Naive thymus-derived CD4-positive, alpha-beta T cell (primary cell): ENCODE measurements at regions not wholly inside any gene's neighbourhood (a gene's known extent, or its start where the extent isn't known, plus 50 kb on each side); places are given as distances from the start of the nearest gene placed in this dataset.

Source experiments
- ATAC-seq: fragments of 150-1000 bp; cut with Tn5 transposase; 2 replicates; pipeline ENCODE4 v1.10.0; 2021; ENCODE audit warnings: mild to moderate bottlenecking, moderate library complexity
- CTCF ChIA-PET: fragments of 350-600 bp; sonication (Branson Sonifier 250); formaldehyde crosslinking; loops from one replicate; lab custom pipeline; 2021; ENCODE audit warnings: antibody characterized with exemption; lab: Charles Lee
- POLR2A ChIA-PET: fragments of 350-600 bp; sonication (Branson Sonifier 250); formaldehyde crosslinking; loops from one replicate; lab custom pipeline; 2021; ENCODE audit warnings: antibody characterized with exemption, inconsistent platforms; lab: Charles Lee
- DNase-seq, 9 donors: peaks; one replicate each; pipeline versions ENCODE4 v3.0.0 to v3.0.0-alpha.2; 2020 to 2022; ENCODE audit warnings: mixed read lengths in 1 of 9
- H3K27ac ChIP-seq: one replicate; pipeline ENCODE4 v1.7.0; 2013; ENCODE audit warnings: mild to moderate bottlenecking, low read depth, low read length, moderate library complexity
- H3K27me3 ChIP-seq, 2 donors: one replicate each; pipeline ENCODE4 v1.7.0; 2013; ENCODE audit warnings: low read length in 2 of 2, mild to moderate bottlenecking in 2 of 2, moderate library complexity in 2 of 2; ENCODE audit not compliant: control insufficient read depth in 2 of 2, insufficient read depth in 2 of 2
- H3K36me3 ChIP-seq, 3 experiments: 1 replicate in 2 of 3; 2 replicates in 1 of 3; pipeline ENCODE4 v1.7.0; 2013; ENCODE audit warnings: low read length in 3 of 3, mild to moderate bottlenecking in 3 of 3, moderate library complexity in 1 of 3; ENCODE audit not compliant: insufficient read depth in 3 of 3, control insufficient read depth in 2 of 3
- H3K4me1 ChIP-seq, 2 donors: one replicate each; pipeline ENCODE4 v1.7.0; 2013; ENCODE audit warnings: low read length in 2 of 2, mild to moderate bottlenecking in 2 of 2, moderate library complexity in 1 of 2; ENCODE audit not compliant: control insufficient read depth in 2 of 2, insufficient read depth in 2 of 2
- H3K4me3 ChIP-seq: 2 replicates; pipeline ENCODE4 v1.7.0; 2013; ENCODE audit warnings: mild to moderate bottlenecking, low read length
- H3K9me3 ChIP-seq, 3 experiments: 1 replicate in 2 of 3; 2 replicates in 1 of 3; pipeline ENCODE4 v1.7.0; 2013; ENCODE audit warnings: low read length in 3 of 3; ENCODE audit not compliant: control insufficient read depth in 2 of 3
- H3K27ac Mint-ChIP-seq, 9 donors: one replicate each; pipeline ENCODE4 v1.8.0; 2020 to 2022; ENCODE audit warnings: mixed read lengths in 9 of 9, mild to moderate bottlenecking in 8 of 9, moderate library complexity in 5 of 9, inconsistent platforms in 2 of 9
- H3K27me3 Mint-ChIP-seq, 5 donors: one replicate each; pipeline ENCODE4 v1.8.0; 2021 to 2022; ENCODE audit warnings: mixed read lengths in 5 of 5, mild to moderate bottlenecking in 1 of 5
- H3K36me3 Mint-ChIP-seq, 5 donors: one replicate each; pipeline ENCODE4 v1.8.0; 2020 to 2022; ENCODE audit warnings: mixed read lengths in 5 of 5, mild to moderate bottlenecking in 3 of 5, inconsistent platforms in 1 of 5
- H3K4me1 Mint-ChIP-seq, 7 donors: one replicate each; pipeline ENCODE4 v1.8.0; 2020 to 2022; ENCODE audit warnings: mixed read lengths in 7 of 7, mild to moderate bottlenecking in 3 of 7, inconsistent platforms in 1 of 7
- H3K4me3 Mint-ChIP-seq, 10 donors: one replicate each; pipeline ENCODE4 v1.8.0; 2020 to 2022; ENCODE audit warnings: mild to moderate bottlenecking in 10 of 10, mixed read lengths in 10 of 10, moderate library complexity in 6 of 10, inconsistent platforms in 2 of 10
- H3K9me3 Mint-ChIP-seq, 11 donors: one replicate each; pipeline ENCODE4 v1.8.0; 2020 to 2022; ENCODE audit warnings: mixed read lengths in 11 of 11, mild to moderate bottlenecking in 4 of 11, inconsistent platforms in 1 of 11, moderate library complexity in 1 of 11
- intact Hi-C, 2 donors: fragments of 100-400 bp; cut with micrococcal nuclease; formaldehyde crosslinking; loops; one replicate each; pipeline ENCODE4 v1.15.1; 2023

- Histone ChIP-seq H3K36me3 (no peaks in the 10 kb centered on the region), H3K27me3 (no peaks in the 10 kb centered on the region), H3K4me3 (no peak overlapping the region), H3K9me3 (no peaks in the 10 kb centered on the region), H3K27ac (no peak overlapping the region), H3K4me1 (no peaks in the 10 kb centered on the region)
- intact Hi-C loops: no loop called here
- ATAC-seq (no peak), DNase-seq (peak in 1 of 9 donors; percentile 1)
- no peaks in the 10 kb centered on the region for H3K9me3 Mint-ChIP-seq
- H3K27me3 Mint-ChIP-seq: peaks cover 0 to 10% (median 0%) of the 10 kb centered on the region in 5 donors
- H3K27ac Mint-ChIP-seq: peak overlapping the region in 1 of 9 donors; percentile 28
- H3K4me3 Mint-ChIP-seq: no peak overlapping the region
- H3K4me1 Mint-ChIP-seq: no peaks in the 10 kb centered on the region
- no peaks in the 10 kb centered on the region for H3K36me3 Mint-ChIP-seq
- CTCF ChIA-PET: interaction anchor here (0.6 to 1.3 kb wide), 2 partner anchors 124 to 145 kb away, joined by 3 to 9 read pairs; no protein-coding TSS in a partner anchor
- POLR2A ChIA-PET: no interaction called here
Measured at GRCh38 chr1:53402891-53403655, 56.1 kb upstream of the DMRTB1 start.

DNA sequence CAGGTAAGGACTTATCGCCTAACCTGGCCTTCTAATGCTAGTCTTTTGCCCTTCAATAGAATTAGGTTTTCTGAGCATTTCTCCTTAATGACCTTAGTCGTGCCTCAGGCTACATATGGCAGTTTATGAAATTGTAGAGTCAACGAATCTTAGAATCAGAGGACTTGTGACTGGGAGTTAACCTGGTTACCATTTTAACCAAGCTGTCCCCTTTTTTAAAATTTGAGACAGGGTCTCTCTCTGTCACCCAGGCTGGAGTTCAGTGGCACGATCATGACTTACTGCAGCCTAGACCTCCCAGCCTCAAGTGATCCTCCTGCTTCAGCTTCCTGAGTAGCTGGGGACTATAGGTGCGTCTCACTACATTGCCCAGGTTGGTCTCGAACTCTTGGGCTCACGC lies 53.5 kb upstream of the DMRTB1 start:
- no peaks in the 10 kb centered on the region for H3K9me3 ChIP-seq
- peaks cover 0 to 8% (median 0%) of the 10 kb centered on the region in 5 donors for H3K27me3 Mint-ChIP-seq
- peaks cover 0 to 8% (median 0%) of the 10 kb centered on the region in 7 donors for H3K4me1 Mint-ChIP-seq
- H3K27ac ChIP-seq: no peak overlapping the region
- no peaks in the 10 kb centered on the region for H3K36me3 ChIP-seq
- intact Hi-C loops: no loop called here
- H3K4me3 Mint-ChIP-seq: no peak overlapping the region
- CTCF ChIA-PET: interaction anchor here (1.4 kb wide), 1 partner anchor 12 kb away, joined by 3 read pairs; no protein-coding TSS in a partner anchor
- no peaks in the 10 kb centered on the region for H3K27me3 ChIP-seq
- DNase-seq (no peak), ATAC-seq (no peak)
- H3K4me3 ChIP-seq: no peak overlapping the region
- no peak overlapping the region for H3K27ac Mint-ChIP-seq
- peaks cover 0 to 25% of the 10 kb centered on the region in 2 donors for H3K4me1 ChIP-seq
- POLR2A ChIA-PET: interaction anchor here (0.7 kb wide), 1 partner anchor 7 kb away, joined by 3 read pairs; no protein-coding TSS in a partner anchor
- no peaks in the 10 kb centered on the region for H3K36me3 Mint-ChIP-seq
- H3K9me3 Mint-ChIP-seq: no peaks in the 10 kb centered on the region

DNA sequence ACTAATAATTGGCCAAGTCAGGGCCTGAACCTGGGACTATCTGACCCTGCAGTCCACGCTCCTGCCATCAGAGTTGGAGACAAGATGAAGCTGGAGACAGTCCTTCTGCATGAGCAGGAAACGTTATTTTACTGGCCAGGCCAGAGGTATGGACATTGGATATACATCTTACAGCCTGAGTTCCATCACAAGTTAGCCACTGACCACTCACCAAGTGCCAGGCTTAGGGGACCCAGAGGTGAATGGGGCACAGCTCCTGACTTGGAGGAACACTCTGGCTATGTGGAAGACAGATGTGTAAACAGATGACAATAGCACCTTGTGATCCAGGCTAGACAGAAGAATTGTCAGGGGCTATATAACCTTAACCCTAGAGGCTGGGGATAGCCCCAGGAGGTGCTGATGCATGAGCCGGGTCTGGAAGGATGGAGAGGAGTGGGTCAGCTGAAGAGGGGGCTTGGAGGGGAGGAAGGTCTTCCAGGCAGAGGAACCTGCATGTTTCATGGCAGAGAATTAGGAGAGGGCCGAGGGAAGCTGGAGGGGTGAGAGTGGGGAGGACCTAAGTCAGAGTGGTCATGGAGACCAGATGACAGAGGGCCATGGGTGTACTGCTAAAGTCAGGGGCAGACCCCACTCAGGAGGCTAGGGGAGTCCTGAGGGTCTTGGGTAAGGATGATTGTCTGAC lies 52.5 kb upstream of the DMRTB1 start:
- Histone ChIP-seq H3K4me1 (peaks cover 0 to 35% of the 10 kb centered on the region in 2 donors), H3K9me3 (no peaks in the 10 kb centered on the region), H3K27me3 (no peaks in the 10 kb centered on the region), H3K27ac (no peak overlapping the region), H3K36me3 (no peaks in the 10 kb centered on the region), H3K4me3 (no peak overlapping the region)
- Mint-ChIP-seq H3K9me3 (no peaks in the 10 kb centered on the region), H3K36me3 (peaks cover 0 to 1% (median 0%) of the 10 kb centered on the region in 5 donors), H3K27me3 (peaks cover 0 to 3% (median 0%) of the 10 kb centered on the region in 5 donors), H3K4me3 (no peak overlapping the region), H3K27ac (peak overlapping the region in 3 of 9 donors; percentile 1 to 52 (median 31)), H3K4me1 (peaks cover 0 to 15% (median 2%) of the 10 kb centered on the region in 7 donors)
- intact Hi-C loops: no loop called here
- DNase-seq: no peak
- ATAC-seq: no peak
- ChIA-PET CTCF (interaction anchor here (1.4 kb wide), 1 partner anchor 13 kb away, joined by 3 read pairs; no protein-coding TSS in a partner anchor), POLR2A (no interaction called here)

DNA sequence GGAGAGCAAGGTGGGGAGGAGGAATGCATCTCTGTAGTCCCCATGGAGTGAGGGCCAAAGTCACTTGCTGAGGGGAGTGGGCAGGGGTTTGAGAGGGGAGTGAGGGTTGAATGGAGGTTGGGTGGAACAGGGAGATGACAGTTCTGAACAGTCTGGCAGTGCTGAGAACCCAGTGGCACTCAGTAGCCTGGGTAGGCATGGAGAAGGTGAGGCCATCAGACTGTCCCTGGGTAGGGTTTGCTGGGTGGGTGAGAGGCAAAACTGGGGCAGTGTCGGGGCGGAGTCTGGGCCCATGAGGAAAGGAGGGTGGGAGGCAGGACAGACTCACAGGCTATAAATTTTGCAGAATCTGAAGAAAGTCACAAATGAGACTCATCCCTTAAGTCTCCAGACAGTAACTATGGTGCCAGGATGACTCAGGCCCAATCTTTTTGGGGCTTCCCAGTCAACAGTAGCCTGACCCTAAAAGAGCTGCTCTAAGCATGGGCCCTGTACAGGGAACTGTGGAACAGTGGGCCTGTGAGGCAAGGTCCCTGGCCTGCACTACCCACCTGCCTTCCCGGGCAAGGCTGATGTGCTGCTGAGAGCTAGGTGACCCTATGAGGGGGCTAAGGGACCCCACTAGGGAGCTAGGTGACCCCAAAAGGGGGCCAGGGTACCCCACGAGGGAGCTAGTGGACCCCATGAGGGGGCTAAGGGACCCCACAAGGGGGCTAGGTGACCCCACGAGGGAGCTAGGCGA lies 51.0 kb upstream of the DMRTB1 start:
- Mint-ChIP-seq H3K4me1 (peaks cover 9 to 29% (median 16%) of the 10 kb centered on the region in 7 donors), H3K27ac (peak overlapping the region in 3 of 9 donors; percentile 46 to 68 (median 52)), H3K4me3 (no peak overlapping the region), H3K27me3 (peaks cover 0 to 3% (median 0%) of the 10 kb centered on the region in 5 donors), H3K36me3 (peaks cover 0 to 2% (median 0%) of the 10 kb centered on the region in 5 donors), H3K9me3 (no peaks in the 10 kb centered on the region)
- intact Hi-C loops: no loop called here
- H3K27ac ChIP-seq: no peak overlapping the region
- ChIA-PET CTCF (no interaction called here), POLR2A (no interaction called here)
- DNase-seq (no peak), ATAC-seq (no peak)
- H3K36me3 ChIP-seq: no peaks in the 10 kb centered on the region
- peaks cover 10 to 50% of the 10 kb centered on the region in 2 donors for H3K4me1 ChIP-seq
- no peaks in the 10 kb centered on the region for H3K27me3 ChIP-seq
- no peak overlapping the region for H3K4me3 ChIP-seq
- H3K9me3 ChIP-seq: no peaks in the 10 kb centered on the region

- H3K36me3 Mint-ChIP-seq: peaks cover 0 to 2% (median 0%) of the 10 kb centered on the region in 5 donors
- ATAC-seq (no peak), DNase-seq (no peak)
- H3K36me3 ChIP-seq: no peaks in the 10 kb centered on the region
- no peaks in the 10 kb centered on the region for H3K9me3 Mint-ChIP-seq
- peaks cover 14 to 35% (median 22%) of the 10 kb centered on the region in 7 donors for H3K4me1 Mint-ChIP-seq
- H3K9me3 ChIP-seq: no peaks in the 10 kb centered on the region
- H3K27me3 ChIP-seq: no peaks in the 10 kb centered on the region
- peaks cover 16 to 55% of the 10 kb centered on the region in 2 donors for H3K4me1 ChIP-seq
- no peak overlapping the region for H3K27ac Mint-ChIP-seq
- intact Hi-C loops: no loop called here
- peaks cover 0 to 3% (median 0%) of the 10 kb centered on the region in 5 donors for H3K27me3 Mint-ChIP-seq
- CTCF ChIA-PET: no interaction called here
- no peak overlapping the region for H3K27ac ChIP-seq
- POLR2A ChIA-PET: no interaction called here
- H3K4me3 Mint-ChIP-seq: no peak overlapping the region
- no peak overlapping the region for H3K4me3 ChIP-seq
Measured at GRCh38 chr1:53408755-53409129, 50.5 kb upstream of the DMRTB1 start.

DNA sequence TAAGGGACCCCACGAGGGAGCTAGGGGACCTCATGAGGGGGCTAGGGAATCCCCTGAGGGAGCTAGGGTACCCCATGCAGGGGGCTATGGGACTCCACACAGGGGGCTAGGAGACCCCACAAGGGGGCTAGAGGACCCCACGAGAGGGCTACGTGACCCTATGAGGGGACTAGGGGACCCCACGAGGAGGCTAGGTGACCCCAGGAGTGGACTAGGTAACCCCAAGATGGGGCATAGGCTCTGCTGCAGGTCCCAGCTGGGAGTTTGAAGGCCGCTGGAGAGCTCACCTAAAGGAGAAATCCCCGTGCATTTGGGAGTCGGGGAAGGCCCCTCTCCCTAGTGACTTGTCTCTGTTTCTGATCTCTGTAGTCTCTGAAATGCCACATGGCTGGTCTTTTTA lies 50.0 kb upstream of the DMRTB1 start:
- Mint-ChIP-seq H3K9me3 (no peaks in the 10 kb centered on the region), H3K4me1 (peaks cover 17 to 40% (median 27%) of the 10 kb centered on the region in 7 donors), H3K4me3 (no peak overlapping the region), H3K27ac (peak overlapping the region in 1 of 9 donors; percentile 31), H3K27me3 (peaks cover 0 to 2% (median 0%) of the 10 kb centered on the region in 5 donors), H3K36me3 (peaks cover 0 to 2% (median 0%) of the 10 kb centered on the region in 5 donors)
- intact Hi-C loops: no loop called here
- Histone ChIP-seq H3K27me3 (no peaks in the 10 kb centered on the region), H3K4me1 (peaks cover 19 to 60% of the 10 kb centered on the region in 2 donors), H3K27ac (no peak overlapping the region), H3K36me3 (no peaks in the 10 kb centered on the region), H3K4me3 (no peak overlapping the region), H3K9me3 (no peaks in the 10 kb centered on the region)
- DNase-seq (no peak), ATAC-seq (no peak)
- CTCF ChIA-PET: no interaction called here
- POLR2A ChIA-PET: no interaction called here
